OCI-LY3 (cell line): ENCODE measurements at regions not wholly inside any gene's neighbourhood (a gene's known extent, or its start where the extent isn't known, plus 50 kb on each side); places are given as distances from the start of the nearest gene placed in this dataset.
A peak's percentile ranks its signal among the peaks of the same experiment; 100 is the strongest.

ENCODE experiments used
- H2AFZ ChIP-seq: fragments of 200-600, 300-600 bp; shearing (Covaris generic); 2 replicates; pipeline ENCODE4 v1.6.0; 2014; ENCODE audit warnings: antibody characterized with exemption, low read depth, low read length
- H3K27ac ChIP-seq: fragments of 200-600, 300-600 bp; sonication (generic); 2 replicates; pipeline ENCODE4 v1.5.1; 2014; ENCODE audit warnings: mild to moderate bottlenecking, low read length, moderate library complexity, mixed read lengths
- H3K27me3 ChIP-seq: fragments of 200-600, 300-600 bp; sonication (generic); 2 replicates; pipeline ENCODE4 v1.6.1; 2014; ENCODE audit warnings: low read depth, low read length, mixed read lengths
- H3K36me3 ChIP-seq: fragments of 200-600, 300-600 bp; sonication (generic); replicated peaks from 2 replicates; pipeline ENCODE3; 2014; ENCODE audit warnings: low read depth, low read length, mixed read lengths
- H3K4me1 ChIP-seq: fragments of 300-600, 200-600 bp; sonication (generic); 2 replicates; pipeline ENCODE4 v1.6.1; 2014; ENCODE audit warnings: low read length, mixed read lengths
- H3K4me2 ChIP-seq: fragments of 200-600, 300-600 bp; sonication (generic); 2 replicates; pipeline ENCODE4 v1.6.1; 2014; ENCODE audit warnings: low read length, mixed read lengths
- H3K4me3 ChIP-seq: fragments of 300-600, 200-600 bp; sonication (generic); 2 replicates; pipeline ENCODE4 v1.5.1; 2014; ENCODE audit warnings: antibody characterized with exemption, mild to moderate bottlenecking, low read length, moderate library complexity
- H3K79me2 ChIP-seq: fragments of 300-600, 200-600 bp; shearing (Covaris generic); 2 replicates; pipeline ENCODE4 v1.6.1; 2014; ENCODE audit warnings: mild to moderate bottlenecking, low read length, mixed read lengths
- H3K9ac ChIP-seq: fragments of 300-600, 200-600 bp; shearing (Covaris generic); 2 replicates; pipeline ENCODE4 v1.6.0; 2014; ENCODE audit warnings: mild to moderate bottlenecking, low read length, moderate library complexity
- H3K9me3 ChIP-seq: fragments of 200-600, 300-600 bp; shearing (Covaris generic); 2 replicates; pipeline ENCODE4 v1.6.1; 2014; ENCODE audit warnings: low read length, mixed read lengths; ENCODE audit not compliant: insufficient read depth
- H4K20me1 ChIP-seq: fragments of 200-600, 300-600 bp; sonication (generic); 2 replicates; pipeline ENCODE4 v1.6.1; 2016; ENCODE audit warnings: low read length, mixed read lengths; ENCODE audit not compliant: insufficient read depth
- EZH2phosphoT487 ChIP-seq: fragments of 200-600 bp; shearing (Covaris generic); IDR thresholded peaks from 2 replicates; pipeline ENCODE4 v1.6.1; 2018; ENCODE audit warnings: antibody characterized with exemption, mixed run types, low read depth
- TF ChIP-seq, protein P1 (sequence below): fragments of 200-600, 300-600 bp; sonication (generic); IDR thresholded peaks from 2 replicates; pipeline ENCODE4 v1.5.1; 2014; ENCODE audit warnings: antibody characterized with exemption, low read length, low read depth

DNA sequence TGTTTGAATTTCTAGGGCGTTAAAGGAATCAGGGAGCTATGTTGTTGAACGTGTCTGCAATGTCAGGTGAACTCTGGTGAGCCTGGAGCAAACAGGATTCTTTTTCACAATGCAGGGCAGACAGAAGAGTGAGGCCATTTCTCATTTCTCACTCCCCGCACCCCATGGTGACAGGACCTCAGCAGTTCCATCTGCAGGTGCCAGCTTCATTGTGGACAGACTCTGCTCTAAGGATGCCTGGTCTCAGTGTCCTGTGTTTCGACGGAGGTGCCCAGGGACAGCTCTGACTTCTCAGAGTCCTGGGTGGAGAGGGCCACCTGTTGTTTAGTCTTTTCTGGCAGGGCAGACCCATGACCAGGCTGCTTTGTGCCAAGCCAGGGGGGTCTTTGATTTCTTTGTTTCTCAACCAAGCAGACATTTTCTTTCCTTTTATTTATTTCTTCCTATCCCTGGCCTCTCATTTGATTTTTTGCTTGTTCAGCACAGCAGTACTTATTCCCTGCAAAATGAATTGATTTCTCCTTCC, 201.5 kb downstream of the RNF144A start:
- Histone ChIP-seq H3K36me3 (no peaks in the 10 kb centered on the region), H3K4me1 (peaks cover 28% of the 10 kb centered on the region), H3K9me3 (no peaks in the 10 kb centered on the region), H3K79me2 (no peaks in the 10 kb centered on the region), H4K20me1 (no peaks in the 10 kb centered on the region), H3K9ac (no peak overlapping the region), H3K4me2 (0 out of 2 replicates have a peak overlapping the region, but pooled peaks have one; percentile 1), H3K27me3 (peaks cover 14% of the 10 kb centered on the region), H3K4me3 (no peak overlapping the region), H2AFZ (no peak overlapping the region), H3K27ac (no peak overlapping the region)
- TF ChIP-seq, protein P1, sequence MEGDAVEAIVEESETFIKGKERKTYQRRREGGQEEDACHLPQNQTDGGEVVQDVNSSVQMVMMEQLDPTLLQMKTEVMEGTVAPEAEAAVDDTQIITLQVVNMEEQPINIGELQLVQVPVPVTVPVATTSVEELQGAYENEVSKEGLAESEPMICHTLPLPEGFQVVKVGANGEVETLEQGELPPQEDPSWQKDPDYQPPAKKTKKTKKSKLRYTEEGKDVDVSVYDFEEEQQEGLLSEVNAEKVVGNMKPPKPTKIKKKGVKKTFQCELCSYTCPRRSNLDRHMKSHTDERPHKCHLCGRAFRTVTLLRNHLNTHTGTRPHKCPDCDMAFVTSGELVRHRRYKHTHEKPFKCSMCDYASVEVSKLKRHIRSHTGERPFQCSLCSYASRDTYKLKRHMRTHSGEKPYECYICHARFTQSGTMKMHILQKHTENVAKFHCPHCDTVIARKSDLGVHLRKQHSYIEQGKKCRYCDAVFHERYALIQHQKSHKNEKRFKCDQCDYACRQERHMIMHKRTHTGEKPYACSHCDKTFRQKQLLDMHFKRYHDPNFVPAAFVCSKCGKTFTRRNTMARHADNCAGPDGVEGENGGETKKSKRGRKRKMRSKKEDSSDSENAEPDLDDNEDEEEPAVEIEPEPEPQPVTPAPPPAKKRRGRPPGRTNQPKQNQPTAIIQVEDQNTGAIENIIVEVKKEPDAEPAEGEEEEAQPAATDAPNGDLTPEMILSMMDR, result no peak
- no peak for TF ChIP-seq EZH2phosphoT487

DNA sequence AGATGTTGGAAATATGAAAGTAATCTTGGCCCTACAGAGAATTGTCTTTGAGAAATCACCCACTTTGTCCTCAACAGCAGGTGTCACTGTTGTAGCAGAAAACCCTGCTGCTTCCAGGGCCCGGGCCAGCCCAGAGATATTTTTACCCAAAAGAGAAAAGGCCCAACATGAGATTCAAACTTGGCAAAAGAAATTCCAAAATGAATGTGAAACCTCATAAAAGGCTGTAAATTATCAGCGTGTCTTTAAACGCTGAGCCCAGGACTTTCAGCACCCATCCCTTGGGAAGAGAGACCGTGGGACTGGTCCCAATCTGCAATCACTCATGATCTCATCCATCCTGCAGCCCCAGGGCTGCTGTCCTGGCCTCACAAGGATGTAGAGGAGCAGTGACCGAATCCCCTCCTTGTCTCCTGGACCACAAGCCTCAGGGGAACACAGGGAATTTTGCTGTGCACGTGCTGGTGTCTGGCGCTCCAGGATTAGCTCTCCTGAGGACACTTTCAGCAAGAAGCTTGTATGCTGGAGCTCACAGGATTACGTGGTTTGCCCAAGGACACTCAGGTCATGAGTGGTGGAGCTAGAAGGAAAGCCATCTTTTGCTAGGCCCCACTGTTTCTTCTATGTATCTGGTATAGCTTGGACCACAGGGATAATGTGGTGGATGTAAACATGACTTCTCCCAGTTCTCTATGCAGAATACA, 202.1 kb downstream of the RNF144A start:
- no peak overlapping the region for H3K27ac ChIP-seq
- no peak overlapping the region for H3K9ac ChIP-seq
- no peaks in the 10 kb centered on the region for H3K9me3 ChIP-seq
- no peak for TF ChIP-seq EZH2phosphoT487
- TF ChIP-seq, protein P1, result peak; percentile 77
- H3K4me3 ChIP-seq, result no peak overlapping the region
- peaks cover 20% of the 10 kb centered on the region for H3K27me3 ChIP-seq
- H3K4me1 ChIP-seq, result peaks cover 28% of the 10 kb centered on the region
- H3K4me2 ChIP-seq, result 0 out of 2 replicates have a peak overlapping the region, but pooled peaks have one; percentile 1
- peak overlapping the region; percentile 11; the same call in 1 of the 2 replicates for H2AFZ ChIP-seq
- no peaks in the 10 kb centered on the region for H3K36me3 ChIP-seq
- no peaks in the 10 kb centered on the region for H4K20me1 ChIP-seq
- no peaks in the 10 kb centered on the region for H3K79me2 ChIP-seq

DNA sequence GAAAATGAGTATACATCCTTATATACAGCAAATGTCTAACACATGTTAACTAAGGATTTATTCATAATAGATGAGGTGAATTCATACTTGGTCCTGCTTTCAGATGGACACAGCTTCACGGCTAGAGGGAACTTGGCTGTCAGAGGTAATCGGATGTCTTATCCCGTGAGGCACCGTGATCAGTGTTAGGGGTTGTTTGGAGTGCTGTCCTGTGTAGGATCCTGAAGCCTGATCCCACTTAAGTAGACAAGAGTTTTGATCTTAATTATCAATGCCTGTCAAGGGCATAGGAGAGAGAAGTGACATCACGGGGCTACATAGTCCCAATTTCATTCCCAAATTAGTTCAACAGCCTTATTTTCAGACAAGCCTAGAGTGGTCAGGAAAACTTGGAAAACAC, 204.6 kb downstream of the RNF144A start:
- Histone ChIP-seq H3K4me2 (no peak overlapping the region), H3K9ac (no peak overlapping the region)

DNA sequence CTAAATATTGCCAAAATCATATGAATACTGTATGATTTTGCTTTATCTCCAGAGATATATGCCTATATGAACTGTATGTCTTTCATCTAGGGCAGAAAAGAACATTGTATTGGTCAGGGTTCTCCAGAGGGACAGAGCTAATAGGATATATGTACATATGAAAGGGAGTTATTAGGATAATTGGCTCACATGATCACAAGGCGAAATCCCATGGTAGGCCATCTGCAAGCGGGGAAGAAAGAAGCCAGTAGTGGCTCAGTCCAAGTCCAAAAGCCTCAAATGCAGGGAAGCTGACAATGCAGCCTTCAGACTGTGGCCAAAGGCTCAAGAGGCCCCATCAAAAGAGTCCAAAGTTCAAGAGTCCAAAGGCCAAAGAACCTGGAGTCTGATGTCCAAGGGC, 209.9 kb downstream of the RNF144A start:
- Histone ChIP-seq H3K79me2 (no peaks in the 10 kb centered on the region), H3K9me3 (no peaks in the 10 kb centered on the region), H3K36me3 (no peaks in the 10 kb centered on the region), H4K20me1 (no peaks in the 10 kb centered on the region), H3K27me3 (peaks cover 19% of the 10 kb centered on the region), H3K9ac (no peak overlapping the region), H3K27ac (no peak overlapping the region), H3K4me1 (no peaks in the 10 kb centered on the region), H3K4me3 (no peak overlapping the region), H3K4me2 (no peak overlapping the region), H2AFZ (no peak overlapping the region)
- TF ChIP-seq, protein P1, result no peak
- TF ChIP-seq EZH2phosphoT487, result no peak

More for the DNA sequence above, 204.6 kb downstream of the RNF144A start:
- H3K79me2 ChIP-seq, result no peaks in the 10 kb centered on the region
- no peak overlapping the region for H2AFZ ChIP-seq
- H3K36me3 ChIP-seq, result no peaks in the 10 kb centered on the region
- peaks cover 14% of the 10 kb centered on the region for H3K4me1 ChIP-seq
- no peak overlapping the region for H3K4me3 ChIP-seq
- H3K27me3 ChIP-seq, result peaks cover 19% of the 10 kb centered on the region
- TF ChIP-seq EZH2phosphoT487, result no peak
- TF ChIP-seq, protein P1, result no peak
- no peak overlapping the region for H3K27ac ChIP-seq
- no peaks in the 10 kb centered on the region for H3K9me3 ChIP-seq
- H4K20me1 ChIP-seq, result no peaks in the 10 kb centered on the region
